Activated CD8-positive, alpha-beta T cell treated with anti-CD3 and anti-CD28 coated beads for 36 hours (primary cell): ENCODE measurements at regions not wholly inside any gene's neighbourhood (a gene's known extent, or its start where the extent isn't known, plus 50 kb on each side); places are given as distances from the start of the nearest gene placed in this dataset.
"Not testable (repeated sequence)": the region's sequence is repeated elsewhere in the genome, so short reads cannot be mapped to it uniquely, and the experiment has no call there.

Experiments used
- ATAC-seq: fragments of 200-7000 bp; cut with Tn5 transposase; one replicate; pipeline ENCODE4 v1.10.0; 2021; ENCODE audit warnings: mild to moderate bottlenecking, moderate library complexity
- CTCF ChIA-PET: fragments of 350-600 bp; sonication (Branson Sonifier 250); formaldehyde crosslinking; loops from one replicate; lab custom pipeline; 2021; ENCODE audit warnings: antibody characterized with exemption; lab: Charles Lee
- POLR2A ChIA-PET: fragments of 350-600 bp; sonication (Branson Sonifier 250); formaldehyde crosslinking; loops from one replicate; lab custom pipeline; 2021; ENCODE audit warnings: antibody characterized with exemption; lab: Charles Lee
- DNase-seq: peaks from one replicate; pipeline ENCODE4 v3.0.0-alpha.2; 2020
- H3K27ac Mint-ChIP-seq: one replicate; pipeline ENCODE4 v1.8.0; 2021; ENCODE audit warnings: mild to moderate bottlenecking, mixed read lengths
- H3K27me3 Mint-ChIP-seq: one replicate; pipeline ENCODE4 v1.8.0; 2021; ENCODE audit warnings: mixed read lengths
- H3K36me3 Mint-ChIP-seq: one replicate; pipeline ENCODE4 v1.8.0; 2021; ENCODE audit warnings: low read depth, mixed read lengths
- H3K4me1 Mint-ChIP-seq: one replicate; pipeline ENCODE4 v1.8.0; 2021; ENCODE audit warnings: low read depth, mixed read lengths
- H3K4me3 Mint-ChIP-seq: one replicate; pipeline ENCODE4 v1.8.0; 2021; ENCODE audit warnings: mild to moderate bottlenecking, moderate library complexity, mixed read lengths
- H3K9me3 Mint-ChIP-seq: one replicate; pipeline ENCODE4 v1.8.0; 2021; ENCODE audit warnings: mixed read lengths
- CTCF ChIP-seq: fragments of 200-600 bp; IDR thresholded peaks from one replicate; pipeline ENCODE4 v1.8.0; 2022; ENCODE audit warnings: antibody characterized with exemption, mild to moderate bottlenecking
- intact Hi-C: fragments of 100-400 bp; cut with micrococcal nuclease; formaldehyde crosslinking; loops from one replicate; pipeline ENCODE4 v1.10.0; 2022

- POLR2A ChIA-PET, result no interaction called here
- ATAC-seq (no peak), DNase-seq (no peak)
- H3K4me1 Mint-ChIP-seq, result no peaks in the 10 kb centered on the region
- intact Hi-C loops, result no loop called here
- CTCF ChIA-PET, result no interaction called here
- no peaks in the 10 kb centered on the region for H3K36me3 Mint-ChIP-seq
- no peak overlapping the region for H3K27ac Mint-ChIP-seq
- no peaks in the 10 kb centered on the region for H3K27me3 Mint-ChIP-seq
- no peak overlapping the region for H3K4me3 Mint-ChIP-seq
- TF ChIP-seq CTCF, result no peak
- H3K9me3 Mint-ChIP-seq, result peaks cover 4% of the 10 kb centered on the region
Observed at GRCh38 chr4:64814616-64815015, 405.4 kb upstream of the TECRL start.

GRCh38 chr4:64807821-64808220 is 398.6 kb upstream of the TECRL start:
- ChIA-PET CTCF (no interaction called here), POLR2A (no interaction called here)
- DNase-seq (no peak), ATAC-seq (no peak)
- Mint-ChIP-seq H3K4me1 (no peaks in the 10 kb centered on the region), H3K9me3 (peaks cover 13% of the 10 kb centered on the region), H3K27me3 (no peaks in the 10 kb centered on the region), H3K36me3 (no peaks in the 10 kb centered on the region), H3K27ac (no peak overlapping the region), H3K4me3 (no peak overlapping the region)
- TF ChIP-seq CTCF, result no peak
- intact Hi-C loops, result no loop called here

GRCh38 chr4:64799751-64800150 is 390.5 kb upstream of the TECRL start:
- no peak for TF ChIP-seq CTCF
- no peaks in the 10 kb centered on the region for H3K4me1 Mint-ChIP-seq

GRCh38 chr4:64798828-64799227 is 389.6 kb upstream of the TECRL start:
- intact Hi-C loops, H3K27me3 Mint-ChIP-seq, POLR2A ChIA-PET, ATAC-seq, H3K4me1 Mint-ChIP-seq, H3K36me3 Mint-ChIP-seq, H3K4me3 Mint-ChIP-seq, DNase-seq, CTCF ChIA-PET, H3K9me3 Mint-ChIP-seq, H3K27ac Mint-ChIP-seq: not testable (repeated sequence)

More at GRCh38 chr4:64799751-64800150, 390.5 kb upstream of the TECRL start:
- peaks cover 14% of the 10 kb centered on the region for H3K9me3 Mint-ChIP-seq
- no peak for ATAC-seq
- no peak overlapping the region for H3K27ac Mint-ChIP-seq
- ChIA-PET CTCF (no interaction called here), POLR2A (no interaction called here)
- H3K27me3 Mint-ChIP-seq, result no peaks in the 10 kb centered on the region
- intact Hi-C loops, result no loop called here
- H3K4me3 Mint-ChIP-seq, result no peak overlapping the region
- DNase-seq, result no peak
- H3K36me3 Mint-ChIP-seq, result no peaks in the 10 kb centered on the region

- intact Hi-C loops, result no loop called here
- H3K4me3 Mint-ChIP-seq, result no peak overlapping the region
- CTCF ChIA-PET, result no interaction called here
- no peaks in the 10 kb centered on the region for H3K36me3 Mint-ChIP-seq
- DNase-seq (no peak), ATAC-seq (no peak)
- no peaks in the 10 kb centered on the region for H3K4me1 Mint-ChIP-seq
- POLR2A ChIA-PET, result no interaction called here
- no peak overlapping the region for H3K27ac Mint-ChIP-seq
- H3K9me3 Mint-ChIP-seq, result peaks cover 1% of the 10 kb centered on the region
- H3K27me3 Mint-ChIP-seq, result no peaks in the 10 kb centered on the region
- TF ChIP-seq CTCF, result no peak
Observed at GRCh38 chr4:64796581-64796980, 387.3 kb upstream of the TECRL start.

- no peak for TF ChIP-seq CTCF
- intact Hi-C loops, result no loop called here
- Mint-ChIP-seq H3K4me3 (no peak overlapping the region), H3K27me3 (no peaks in the 10 kb centered on the region), H3K4me1 (no peaks in the 10 kb centered on the region), H3K27ac (no peak overlapping the region), H3K36me3 (no peaks in the 10 kb centered on the region), H3K9me3 (no peaks in the 10 kb centered on the region)
- DNase-seq (no peak), ATAC-seq (no peak)
- ChIA-PET CTCF (no interaction called here), POLR2A (no interaction called here)
Observed at GRCh38 chr4:64784125-64784524, 374.9 kb upstream of the TECRL start.
